Ovary (tissue), 7 donors: ENCODE measurements at regions not wholly inside any gene's neighbourhood (a gene's known extent, or its start where the extent isn't known, plus 50 kb on each side); places are given as distances from the start of the nearest gene placed in this dataset.
"Not testable (repeated sequence)": the region's sequence is repeated elsewhere in the genome, so short reads cannot be mapped to it uniquely, and the experiment has no call there.

Source experiments
- DNase-seq, 5 donors: peaks; one replicate each; pipeline ENCODE4 v3.0.0-alpha.2; 2019 to 2020
- H3K27ac ChIP-seq, 2 donors: fragments of 200-600 bp; one replicate each; pipeline versions ENCODE4 v1.5.1 to v1.8.0; 2019 to 2022
- H3K27me3 ChIP-seq: fragments of 200-600 bp; one replicate; pipeline ENCODE4 v1.8.0; 2022
- H3K36me3 ChIP-seq: fragments of 200-600 bp; sonication (generic); one replicate; pipeline ENCODE4 v1.5.1; 2019
- H3K4me1 ChIP-seq: one replicate; pipeline ENCODE4 v1.8.1; 2013; ENCODE audit warnings: mild to moderate bottlenecking, moderate library complexity; ENCODE audit not compliant: insufficient read depth
- H3K4me3 ChIP-seq: fragments of 200-600 bp; sonication (generic); one replicate; pipeline ENCODE4 v1.5.1; 2017
- H3K9me3 ChIP-seq, 2 donors: fragments of 200-600 bp in 1 of 2; sonication (generic) in 1 of 2; one replicate each; pipeline versions ENCODE4 v1.5.1 to v1.8.1; 2013 to 2019; ENCODE audit warnings: mild to moderate bottlenecking in 1 of 2, moderate library complexity in 1 of 2
- CTCF ChIP-seq, 3 donors: fragments of 450-650 bp in 2 of 3; fragments of 200-600 bp in 1 of 3; IDR thresholded peaks; one replicate each; pipeline versions ENCODE4 v1.5.1 to v1.8.0; 2016 to 2022; ENCODE audit warnings: antibody characterized with exemption in 3 of 3, mild to moderate bottlenecking in 1 of 3
- EP300 ChIP-seq: sonication (generic); formaldehyde crosslinking; IDR thresholded peaks from one replicate; pipeline ENCODE4 v1.6.1; 2017; ENCODE audit warnings: antibody characterized with exemption
- POLR2A ChIP-seq: fragments of 450-650 bp; IDR thresholded peaks from one replicate; pipeline ENCODE4 v1.6.1; 2017; ENCODE audit warnings: antibody characterized with exemption, mild to moderate bottlenecking, moderate library complexity
- WGBS, 3 donors: extraction: QIAGEN DNeasy Blood & Tissue Kit in 1 of 3; methylation state at CpG; one replicate each; pipeline versions ENCODE4 v1.1.5 to v1.1.7; 2013 to 2017; 5-methylcytosine and 5-hydroxymethylcytosine counted together
- intact Hi-C, 4 donors: fragments of 100-400 bp; cut with DNase I; formaldehyde crosslinking; loops; one replicate each; pipeline versions ENCODE4 v1.11.0 to v1.15.1; 2022 to 2023
- donor health status: DM: no; HTN: no; CAD: no; lungs with moderate emphysema.
- donor health status: DM: no; HTN: no; CAD: no.
- donor health status: Bipolar disorder and iron deficiency.
- donor health status: DM: no; HTN: no; CAD: no.
- donor health status: DM: yes; HTN: yes; CAD: no.

- intact Hi-C loops: no loop called here
- H3K9me3 ChIP-seq: no peaks in the 10 kb centered on the region
- DNase-seq: no peak
- H3K27ac ChIP-seq: no peak overlapping the region
- H3K4me1 ChIP-seq: no peaks in the 10 kb centered on the region
- H3K27me3 ChIP-seq: no peaks in the 10 kb centered on the region
- TF ChIP-seq EP300 (no peak), CTCF (IDR thresholded peaks at IDR 0.05) (no peak), POLR2A (no peak)
- WGBS, 3 donors: 91 to 100% (median 98%) methylated on average over 5 of the region's 5 CpGs
- no peak overlapping the region for H3K4me3 ChIP-seq
- H3K36me3 ChIP-seq: no peaks in the 10 kb centered on the region
Observed at GRCh38 chr4:79248610-79249009, 77.3 kb downstream of the NAA11 start.

GRCh38 chr4:79247695-79248394 lies 78.0 kb downstream of the NAA11 start:
- Histone ChIP-seq H3K4me1 (no peaks in the 10 kb centered on the region), H3K4me3 (no peak overlapping the region), H3K27ac (no peak overlapping the region), H3K27me3 (no peaks in the 10 kb centered on the region), H3K36me3 (no peaks in the 10 kb centered on the region), H3K9me3 (no peaks in the 10 kb centered on the region)
- no peak for TF ChIP-seq CTCF (IDR thresholded peaks at IDR 0.05)
- no peak for TF ChIP-seq POLR2A
- no peak for TF ChIP-seq EP300
- intact Hi-C loops: no loop called here
- 67 to 80% (median 72%) methylated on average over 6 of the region's 6 CpGs for WGBS, 3 donors
- DNase-seq: no peak

GRCh38 chr4:79245200-79245940 lies 80.5 kb downstream of the NAA11 start:
- DNase-seq, H3K36me3 ChIP-seq, H3K4me1 ChIP-seq, H3K9me3 ChIP-seq, H3K4me3 ChIP-seq, intact Hi-C loops, H3K27me3 ChIP-seq, H3K27ac ChIP-seq: not testable (repeated sequence)
- 87 to 89% (median 88%) methylated on average over 37 to 44 of the region's 44 CpGs for WGBS, 3 donors

- no peak for TF ChIP-seq POLR2A
- no peak for TF ChIP-seq CTCF (IDR thresholded peaks at IDR 0.05)
- no peak for TF ChIP-seq EP300
- no peak for DNase-seq
- H3K4me1 ChIP-seq: no peaks in the 10 kb centered on the region
- no peak overlapping the region for H3K4me3 ChIP-seq
- no peaks in the 10 kb centered on the region for H3K36me3 ChIP-seq
- H3K27ac ChIP-seq: no peak overlapping the region
- no peaks in the 10 kb centered on the region for H3K27me3 ChIP-seq
- H3K9me3 ChIP-seq: no peaks in the 10 kb centered on the region
- intact Hi-C loops: no loop called here
- WGBS, 3 donors: 51 to 60% (median 53%) methylated on average over 3 of the region's 3 CpGs
Observed at GRCh38 chr4:79241846-79242245, 84.0 kb downstream of the NAA11 start.

GRCh38 chr4:79237851-79238250 lies 88.0 kb downstream of the NAA11 start:
- TF ChIP-seq CTCF (IDR thresholded peaks at IDR 0.05): no peak

More at GRCh38 chr4:79237851-79238250, 88.0 kb downstream of the NAA11 start:
- Histone ChIP-seq H3K36me3 (no peaks in the 10 kb centered on the region), H3K4me1 (no peaks in the 10 kb centered on the region), H3K27ac (no peak overlapping the region), H3K9me3 (no peaks in the 10 kb centered on the region), H3K27me3 (no peaks in the 10 kb centered on the region), H3K4me3 (no peak overlapping the region)
- DNase-seq: no peak
- intact Hi-C loops: no loop called here
- 16 to 25% (median 21%) methylated on average over 2 of the region's 2 CpGs for WGBS, 3 donors
